ENCODE measurements at regions not wholly inside any gene's neighbourhood (a gene's known extent, or its start where the extent isn't known, plus 50 kb on each side); places are given as distances from the start of the nearest gene placed in this dataset.

GRCh38 chr5:135704616-135705015, 125.8 kb upstream of the CXCL14 start:
- Mint-ChIP-seq H3K4me3 (ENCODE audit: low read depth) (no peak overlapping the region), H3K9me3 (ENCODE audit: low read depth) (no peaks in the 10 kb centered on the region), H3K27ac (no peak overlapping the region), H3K27me3 (peaks cover 7% of the 10 kb centered on the region), H3K36me3 (ENCODE audit: insufficient read depth) (no peaks in the 10 kb centered on the region), H3K4me1 (ENCODE audit: low read depth) (no peaks in the 10 kb centered on the region)
- no peak for DNase-seq (ENCODE audit: low spot score, unreplicated experiment)
- no peak for TF ChIP-seq CTCF (IDR thresholded peaks at IDR 0.05; ENCODE audit: unreplicated experiment)

- Mint-ChIP-seq H3K27ac (no peak overlapping the region), H3K4me3 (ENCODE audit: low read depth) (no peak overlapping the region), H3K27me3 (peaks cover 3% of the 10 kb centered on the region), H3K36me3 (ENCODE audit: insufficient read depth) (no peaks in the 10 kb centered on the region), H3K9me3 (ENCODE audit: low read depth) (no peaks in the 10 kb centered on the region), H3K4me1 (ENCODE audit: low read depth) (no peaks in the 10 kb centered on the region)
- no peak for TF ChIP-seq CTCF (IDR thresholded peaks at IDR 0.05; ENCODE audit: unreplicated experiment)
- DNase-seq (ENCODE audit: low spot score, unreplicated experiment): no peak
Measured at GRCh38 chr5:135703016-135703550, 124.3 kb upstream of the CXCL14 start.

- DNase-seq (ENCODE audit: low spot score, unreplicated experiment): no peak
- no peak for TF ChIP-seq CTCF (IDR thresholded peaks at IDR 0.05; ENCODE audit: unreplicated experiment)
- no peaks in the 10 kb centered on the region for H3K9me3 Mint-ChIP-seq (ENCODE audit: low read depth)
Measured at GRCh38 chr5:135702191-135702590, 123.4 kb upstream of the CXCL14 start.

GRCh38 chr5:135700731-135701130, 121.9 kb upstream of the CXCL14 start:
- no peak overlapping the region for H3K27ac Mint-ChIP-seq
- H3K36me3 Mint-ChIP-seq (ENCODE audit: insufficient read depth): no peaks in the 10 kb centered on the region
- no peaks in the 10 kb centered on the region for H3K4me1 Mint-ChIP-seq (ENCODE audit: low read depth)
- H3K27me3 Mint-ChIP-seq: peaks cover 7% of the 10 kb centered on the region
- TF ChIP-seq CTCF (IDR thresholded peaks at IDR 0.05; ENCODE audit: unreplicated experiment): no peak
- no peak overlapping the region for H3K4me3 Mint-ChIP-seq (ENCODE audit: low read depth)
- no peak for DNase-seq (ENCODE audit: low spot score, unreplicated experiment)
- H3K9me3 Mint-ChIP-seq (ENCODE audit: low read depth): no peaks in the 10 kb centered on the region

More at GRCh38 chr5:135702191-135702590, 123.4 kb upstream of the CXCL14 start:
- Mint-ChIP-seq H3K27me3 (peaks cover 3% of the 10 kb centered on the region), H3K4me1 (ENCODE audit: low read depth) (no peaks in the 10 kb centered on the region), H3K27ac (no peak overlapping the region), H3K4me3 (ENCODE audit: low read depth) (no peak overlapping the region), H3K36me3 (ENCODE audit: insufficient read depth) (no peaks in the 10 kb centered on the region)

- H3K4me1 Mint-ChIP-seq (ENCODE audit: low read depth): peaks cover 4% of the 10 kb centered on the region
- H3K27ac Mint-ChIP-seq: no peak overlapping the region
- no peaks in the 10 kb centered on the region for H3K9me3 Mint-ChIP-seq (ENCODE audit: low read depth)
- no peak for DNase-seq (ENCODE audit: low spot score, unreplicated experiment)
- TF ChIP-seq CTCF (IDR thresholded peaks at IDR 0.05; ENCODE audit: unreplicated experiment): no peak
- H3K4me3 Mint-ChIP-seq (ENCODE audit: low read depth): no peak overlapping the region
- no peaks in the 10 kb centered on the region for H3K36me3 Mint-ChIP-seq (ENCODE audit: insufficient read depth)
- peaks cover 5% of the 10 kb centered on the region for H3K27me3 Mint-ChIP-seq
Measured at GRCh38 chr5:135697959-135698345, 119.2 kb upstream of the CXCL14 start.

Measured in progenitor cell of endocrine pancreas (in vitro differentiated cells).